ENCODE measurements at regions not wholly inside any gene's neighbourhood (a gene's known extent, or its start where the extent isn't known, plus 50 kb on each side); places are given as distances from the start of the nearest gene placed in this dataset.
A peak's percentile ranks its signal among the peaks of the same experiment; 100 is the strongest.

DNA sequence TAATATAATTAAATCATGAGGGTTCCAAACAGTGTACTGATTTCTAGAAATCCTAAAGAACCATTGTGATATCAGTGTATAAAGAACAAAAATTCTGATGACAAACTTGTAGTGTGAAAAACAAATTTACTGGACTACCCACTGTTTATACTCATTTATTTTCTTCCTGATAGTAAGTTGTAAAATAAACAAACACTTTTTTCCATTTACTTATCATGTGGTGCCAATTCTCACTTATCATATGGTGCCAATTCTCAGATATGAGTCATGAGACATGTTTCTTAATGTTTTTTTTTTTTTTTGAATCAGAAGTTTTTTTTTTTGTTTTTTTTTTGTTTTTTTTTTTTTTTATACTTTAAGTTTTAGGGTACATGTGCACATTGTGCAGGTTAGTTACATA, 137.7 kb downstream of the LEPR start:
- ATAC-seq, result no peak
- Mint-ChIP-seq H3K36me3 (ENCODE audit: low read depth) (no peaks in the 10 kb centered on the region), H3K27ac (no peak overlapping the region), H3K4me3 (no peak overlapping the region), H3K27me3 (ENCODE audit: insufficient read depth, low read depth, poor library complexity) (no peaks in the 10 kb centered on the region), H3K9me3 (no peaks in the 10 kb centered on the region), H3K4me1 (peaks cover 6% of the 10 kb centered on the region; the same call in 2 of the 3 replicates)
- no peaks in the 10 kb centered on the region for H3K9me2 ChIP-seq (ENCODE audit: insufficient read depth)
- TF ChIP-seq, protein P1, sequence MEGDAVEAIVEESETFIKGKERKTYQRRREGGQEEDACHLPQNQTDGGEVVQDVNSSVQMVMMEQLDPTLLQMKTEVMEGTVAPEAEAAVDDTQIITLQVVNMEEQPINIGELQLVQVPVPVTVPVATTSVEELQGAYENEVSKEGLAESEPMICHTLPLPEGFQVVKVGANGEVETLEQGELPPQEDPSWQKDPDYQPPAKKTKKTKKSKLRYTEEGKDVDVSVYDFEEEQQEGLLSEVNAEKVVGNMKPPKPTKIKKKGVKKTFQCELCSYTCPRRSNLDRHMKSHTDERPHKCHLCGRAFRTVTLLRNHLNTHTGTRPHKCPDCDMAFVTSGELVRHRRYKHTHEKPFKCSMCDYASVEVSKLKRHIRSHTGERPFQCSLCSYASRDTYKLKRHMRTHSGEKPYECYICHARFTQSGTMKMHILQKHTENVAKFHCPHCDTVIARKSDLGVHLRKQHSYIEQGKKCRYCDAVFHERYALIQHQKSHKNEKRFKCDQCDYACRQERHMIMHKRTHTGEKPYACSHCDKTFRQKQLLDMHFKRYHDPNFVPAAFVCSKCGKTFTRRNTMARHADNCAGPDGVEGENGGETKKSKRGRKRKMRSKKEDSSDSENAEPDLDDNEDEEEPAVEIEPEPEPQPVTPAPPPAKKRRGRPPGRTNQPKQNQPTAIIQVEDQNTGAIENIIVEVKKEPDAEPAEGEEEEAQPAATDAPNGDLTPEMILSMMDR (conservative IDR thresholded peaks at IDR 0.05; ENCODE audit: low read depth in 2 of 2), result no peak
- no peak for TF ChIP-seq ZNF331 (CRISPR knock-in tag; IDR thresholded peaks at IDR 0.05; ENCODE audit: low read depth)
- TF ChIP-seq STAT1 (IDR thresholded peaks at IDR 0.05; ENCODE audit: unreplicated experiment), result no peak
- no peak for TF ChIP-seq POLR2AphosphoS5 (IDR thresholded peaks at IDR 0.05; ENCODE audit: low read depth)
- no peak for TF ChIP-seq JUNB (IDR thresholded peaks at IDR 0.05; ENCODE audit: unreplicated experiment)
- TF ChIP-seq, protein P2, sequence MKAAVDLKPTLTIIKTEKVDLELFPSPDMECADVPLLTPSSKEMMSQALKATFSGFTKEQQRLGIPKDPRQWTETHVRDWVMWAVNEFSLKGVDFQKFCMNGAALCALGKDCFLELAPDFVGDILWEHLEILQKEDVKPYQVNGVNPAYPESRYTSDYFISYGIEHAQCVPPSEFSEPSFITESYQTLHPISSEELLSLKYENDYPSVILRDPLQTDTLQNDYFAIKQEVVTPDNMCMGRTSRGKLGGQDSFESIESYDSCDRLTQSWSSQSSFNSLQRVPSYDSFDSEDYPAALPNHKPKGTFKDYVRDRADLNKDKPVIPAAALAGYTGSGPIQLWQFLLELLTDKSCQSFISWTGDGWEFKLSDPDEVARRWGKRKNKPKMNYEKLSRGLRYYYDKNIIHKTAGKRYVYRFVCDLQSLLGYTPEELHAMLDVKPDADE (IDR thresholded peaks at IDR 0.05), result no peak
- TF ChIP-seq EZH2 (IDR thresholded peaks at IDR 0.05; ENCODE audit: low read depth, unreplicated experiment), result no peak
- H3K4me2 ChIP-seq, result no peak overlapping the region
- no peaks in the 10 kb centered on the region; the same call in 1 of the 2 replicates for H3K4me1 ChIP-seq (ENCODE audit: insufficient read depth)
- H3K27ac ChIP-seq (ENCODE audit: low read depth), result no peak overlapping the region
- no peaks in the 10 kb centered on the region for H3K79me2 ChIP-seq (replicated peaks; ENCODE audit: insufficient read depth)
- H4K20me1 ChIP-seq (replicated peaks; ENCODE audit: insufficient read depth), result no peaks in the 10 kb centered on the region
- H3K4me3 ChIP-seq, result no peak overlapping the region
- no peaks in the 10 kb centered on the region for H3F3A ChIP-seq (replicated peaks; ENCODE audit: low read depth)
- no peaks in the 10 kb centered on the region for H3K27me3 ChIP-seq (ENCODE audit: insufficient read depth)
- no peaks in the 10 kb centered on the region for H3K36me3 ChIP-seq (ENCODE audit: insufficient read depth)
- H2AFZ ChIP-seq, result no peak overlapping the region
- DNase-seq (ENCODE audit: low spot score), result no peak

- no peaks in the 10 kb centered on the region for H3F3A ChIP-seq (replicated peaks; ENCODE audit: low read depth)
- H3K4me1 Mint-ChIP-seq, result peaks cover 2% of the 10 kb centered on the region; the same call in 2 of the 3 replicates
- no peaks in the 10 kb centered on the region for H4K20me1 ChIP-seq (replicated peaks; ENCODE audit: insufficient read depth)
- no peaks in the 10 kb centered on the region for H3K36me3 ChIP-seq (ENCODE audit: insufficient read depth)
- H3K27me3 Mint-ChIP-seq (ENCODE audit: insufficient read depth, low read depth, poor library complexity), result no peaks in the 10 kb centered on the region
- ATAC-seq (no peak), DNase-seq (ENCODE audit: low spot score) (no peak)
- H3K4me3 Mint-ChIP-seq, result peak overlapping the region; percentile 55; the same call in 2 of the 3 replicates
- no peaks in the 10 kb centered on the region for H3K79me2 ChIP-seq (replicated peaks; ENCODE audit: insufficient read depth)
- TF ChIP-seq, protein P3, sequence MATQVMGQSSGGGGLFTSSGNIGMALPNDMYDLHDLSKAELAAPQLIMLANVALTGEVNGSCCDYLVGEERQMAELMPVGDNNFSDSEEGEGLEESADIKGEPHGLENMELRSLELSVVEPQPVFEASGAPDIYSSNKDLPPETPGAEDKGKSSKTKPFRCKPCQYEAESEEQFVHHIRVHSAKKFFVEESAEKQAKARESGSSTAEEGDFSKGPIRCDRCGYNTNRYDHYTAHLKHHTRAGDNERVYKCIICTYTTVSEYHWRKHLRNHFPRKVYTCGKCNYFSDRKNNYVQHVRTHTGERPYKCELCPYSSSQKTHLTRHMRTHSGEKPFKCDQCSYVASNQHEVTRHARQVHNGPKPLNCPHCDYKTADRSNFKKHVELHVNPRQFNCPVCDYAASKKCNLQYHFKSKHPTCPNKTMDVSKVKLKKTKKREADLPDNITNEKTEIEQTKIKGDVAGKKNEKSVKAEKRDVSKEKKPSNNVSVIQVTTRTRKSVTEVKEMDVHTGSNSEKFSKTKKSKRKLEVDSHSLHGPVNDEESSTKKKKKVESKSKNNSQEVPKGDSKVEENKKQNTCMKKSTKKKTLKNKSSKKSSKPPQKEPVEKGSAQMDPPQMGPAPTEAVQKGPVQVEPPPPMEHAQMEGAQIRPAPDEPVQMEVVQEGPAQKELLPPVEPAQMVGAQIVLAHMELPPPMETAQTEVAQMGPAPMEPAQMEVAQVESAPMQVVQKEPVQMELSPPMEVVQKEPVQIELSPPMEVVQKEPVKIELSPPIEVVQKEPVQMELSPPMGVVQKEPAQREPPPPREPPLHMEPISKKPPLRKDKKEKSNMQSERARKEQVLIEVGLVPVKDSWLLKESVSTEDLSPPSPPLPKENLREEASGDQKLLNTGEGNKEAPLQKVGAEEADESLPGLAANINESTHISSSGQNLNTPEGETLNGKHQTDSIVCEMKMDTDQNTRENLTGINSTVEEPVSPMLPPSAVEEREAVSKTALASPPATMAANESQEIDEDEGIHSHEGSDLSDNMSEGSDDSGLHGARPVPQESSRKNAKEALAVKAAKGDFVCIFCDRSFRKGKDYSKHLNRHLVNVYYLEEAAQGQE (IDR thresholded peaks at IDR 0.05; ENCODE audit: unreplicated experiment), result no peak
- TF ChIP-seq JUNB (IDR thresholded peaks at IDR 0.05; ENCODE audit: unreplicated experiment), result no peak
- no peak for TF ChIP-seq STAT1 (IDR thresholded peaks at IDR 0.05; ENCODE audit: unreplicated experiment)
- H3K36me3 Mint-ChIP-seq (ENCODE audit: low read depth), result peaks cover 2% of the 10 kb centered on the region; the same call in 1 of the 3 replicates
- H2AFZ ChIP-seq, result peak overlapping the region; percentile 18; the same call in 1 of the 2 replicates
- no peaks in the 10 kb centered on the region for H3K9me2 ChIP-seq (ENCODE audit: insufficient read depth)
- no peaks in the 10 kb centered on the region for H3K4me1 ChIP-seq (ENCODE audit: insufficient read depth)
- no peaks in the 10 kb centered on the region; the same call in 2 of the 3 replicates for H3K9me3 Mint-ChIP-seq
- H3K27ac ChIP-seq (ENCODE audit: low read depth), result no peak overlapping the region
- H3K4me3 ChIP-seq, result peak overlapping the region; percentile 42
- no peaks in the 10 kb centered on the region for H3K27me3 ChIP-seq (ENCODE audit: insufficient read depth)
- no peak overlapping the region for H3K27ac Mint-ChIP-seq
- peak overlapping the region; percentile 54; the same call in 1 of the 2 replicates for H3K4me2 ChIP-seq
These were observed 144.0 kb downstream of the LEPR start for GRCh38 chr1:65564493-65564892.
